ENCODE measurements at regions not wholly inside any gene's neighbourhood (a gene's known extent, or its start where the extent isn't known, plus 50 kb on each side); places are given as distances from the start of the nearest gene placed in this dataset.

DNA sequence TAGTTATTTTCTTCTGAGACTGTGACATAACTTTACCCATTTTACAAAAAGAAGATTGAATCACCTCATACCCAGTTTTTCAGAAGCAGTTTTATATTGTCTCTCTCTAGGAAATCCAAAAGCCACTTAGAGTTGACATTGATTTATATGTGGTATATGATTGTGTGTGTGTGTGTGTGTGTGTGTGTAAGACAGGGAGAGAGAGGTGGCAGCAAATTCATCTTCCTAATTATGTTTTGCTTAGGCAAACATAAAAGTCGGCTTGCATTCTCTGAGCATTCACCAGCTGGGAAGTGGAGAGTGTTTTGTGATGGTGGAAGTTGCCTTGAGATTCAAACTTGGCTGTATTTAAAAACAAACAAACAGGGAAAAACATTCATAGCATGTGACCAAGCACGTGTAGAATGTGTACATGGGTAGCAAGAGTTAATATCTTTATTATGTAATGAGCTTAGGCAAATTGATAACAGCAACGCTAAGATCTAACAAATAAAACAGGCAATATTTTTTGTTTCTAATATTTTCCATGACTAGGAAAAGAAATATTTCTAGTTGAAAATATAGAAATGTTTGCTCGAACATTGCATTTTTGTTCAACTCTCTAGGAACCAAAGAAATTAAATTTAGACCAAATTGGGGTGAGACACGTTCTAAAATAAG is 64.4 kb upstream of the IGF1R start:
- Mint-ChIP-seq H3K36me3 (no peaks in the 10 kb centered on the region), H3K4me3 (no peak overlapping the region), H3K27me3 (ENCODE audit: low read depth in 3 of 3) (peaks cover 9 to 12% (median 11%) of the 10 kb centered on the region in 3 donors), H3K27ac (no peak overlapping the region), H3K4me1 (no peaks in the 10 kb centered on the region), H3K9me3 (no peaks in the 10 kb centered on the region)
- no peak for DNase-seq

DNA sequence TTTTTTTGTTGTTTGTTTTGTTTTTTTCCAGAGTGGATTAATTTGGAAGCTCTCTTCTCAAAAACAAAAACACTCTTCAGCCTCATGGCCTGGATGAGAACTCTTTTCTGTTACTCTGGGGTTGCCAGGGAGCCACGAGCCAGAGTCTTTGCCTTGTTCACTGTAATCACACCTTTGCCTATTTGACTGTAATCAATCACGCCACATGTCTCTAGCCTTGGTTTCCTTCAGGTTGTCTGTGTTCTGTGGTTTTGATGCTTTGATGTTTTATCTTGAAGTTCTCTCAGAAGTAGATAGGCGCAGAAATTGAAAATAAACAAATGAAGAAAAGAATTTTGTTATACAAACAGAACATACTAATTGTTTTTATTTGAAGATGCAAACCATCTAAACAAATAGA is 62.3 kb upstream of the IGF1R start:
- Mint-ChIP-seq H3K9me3 (no peaks in the 10 kb centered on the region), H3K4me3 (no peak overlapping the region), H3K27me3 (ENCODE audit: low read depth in 3 of 3) (peaks cover 7 to 19% (median 14%) of the 10 kb centered on the region in 3 donors), H3K4me1 (no peaks in the 10 kb centered on the region), H3K27ac (no peak overlapping the region), H3K36me3 (no peaks in the 10 kb centered on the region)
- no peak for DNase-seq

DNA sequence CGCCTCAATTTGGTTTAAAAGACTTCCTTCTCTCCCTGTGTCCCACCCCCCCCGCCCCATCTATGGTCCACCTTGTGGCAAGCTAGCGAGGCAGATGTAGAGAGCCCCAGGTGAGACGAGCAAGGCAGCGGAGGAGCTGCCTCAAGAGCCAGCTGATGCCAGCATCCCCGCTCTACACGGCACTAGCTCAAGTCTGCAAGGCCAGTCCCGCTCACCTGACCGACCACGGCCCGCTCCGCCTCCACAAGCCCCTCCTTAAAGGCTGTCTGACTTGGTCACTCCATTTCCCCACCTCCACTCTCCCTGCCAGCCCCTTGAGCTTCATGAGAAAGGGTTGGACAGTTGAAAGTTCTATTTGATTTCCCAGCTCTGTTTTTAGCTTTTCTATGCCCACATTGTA is 56.2 kb upstream of the IGF1R start:
- DNase-seq: no peak
- no peak overlapping the region for H3K4me3 Mint-ChIP-seq
- H3K36me3 Mint-ChIP-seq: no peaks in the 10 kb centered on the region
- H3K4me1 Mint-ChIP-seq: no peaks in the 10 kb centered on the region
- H3K27me3 Mint-ChIP-seq (ENCODE audit: low read depth in 3 of 3): peaks cover 5 to 12% (median 8%) of the 10 kb centered on the region in 3 donors
- H3K9me3 Mint-ChIP-seq: no peaks in the 10 kb centered on the region
- H3K27ac Mint-ChIP-seq: no peak overlapping the region

DNA sequence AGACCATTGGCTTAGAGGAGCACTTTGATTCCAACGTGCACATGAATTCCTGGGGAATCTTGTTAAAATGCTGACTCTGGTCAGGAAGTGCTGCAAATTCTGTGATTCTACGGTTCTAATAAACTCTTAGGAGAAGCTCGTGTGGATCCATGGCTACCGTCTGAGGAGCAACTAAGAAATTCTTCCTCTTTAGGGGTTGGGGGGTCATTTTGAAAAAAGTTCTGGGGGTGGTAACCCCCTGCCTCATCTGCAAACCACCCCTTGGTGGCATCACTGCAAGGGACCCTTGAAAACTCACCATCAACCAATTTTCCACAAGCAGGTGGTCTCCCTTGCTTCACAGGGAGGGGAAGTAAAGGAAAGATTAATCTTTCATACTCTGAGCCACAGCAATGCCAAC is 52.2 kb upstream of the IGF1R start:
- DNase-seq: no peak
- Mint-ChIP-seq H3K9me3 (no peaks in the 10 kb centered on the region), H3K4me3 (no peak overlapping the region), H3K27me3 (ENCODE audit: low read depth in 3 of 3) (peaks cover 3 to 6% (median 3%) of the 10 kb centered on the region in 3 donors), H3K36me3 (no peaks in the 10 kb centered on the region), H3K27ac (no peak overlapping the region), H3K4me1 (peaks cover 10 to 15% of the 10 kb centered on the region in 2 donors)

- H3K4me3 Mint-ChIP-seq: no peak overlapping the region
- no peaks in the 10 kb centered on the region for H3K9me3 Mint-ChIP-seq
- no peaks in the 10 kb centered on the region for H3K36me3 Mint-ChIP-seq
- DNase-seq: no peak
- peaks cover 10 to 15% of the 10 kb centered on the region in 2 donors for H3K4me1 Mint-ChIP-seq
- no peak overlapping the region for H3K27ac Mint-ChIP-seq
- H3K27me3 Mint-ChIP-seq (ENCODE audit: low read depth in 3 of 3): peaks cover 2 to 3% (median 3%) of the 10 kb centered on the region in 3 donors
These were observed 51.4 kb upstream of the IGF1R start for GRCh38 chr15:98596885-98597392.

DNA sequence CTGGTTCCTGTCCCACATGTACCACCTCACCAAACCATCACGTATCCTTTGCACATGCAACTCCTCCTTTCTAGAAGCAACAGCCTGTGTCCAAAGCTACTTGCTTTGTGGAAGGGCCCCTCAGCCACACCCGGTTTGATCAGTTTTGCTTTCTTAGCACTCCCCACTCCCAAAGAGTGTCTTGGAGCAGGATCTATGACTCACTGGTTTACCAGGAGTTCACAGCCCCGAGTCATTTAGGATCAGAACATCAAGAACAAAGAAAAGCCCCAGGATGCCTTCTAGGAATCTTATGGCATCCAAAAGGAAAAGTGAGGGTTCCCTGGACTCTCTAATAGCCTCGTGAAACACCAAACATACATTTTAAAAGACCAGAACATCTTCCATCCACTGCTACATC is 50.7 kb upstream of the IGF1R start:
- H3K36me3 Mint-ChIP-seq: no peaks in the 10 kb centered on the region
- peaks cover 0 to 2% (median 0%) of the 10 kb centered on the region in 3 donors for H3K27me3 Mint-ChIP-seq (ENCODE audit: low read depth in 3 of 3)
- H3K27ac Mint-ChIP-seq: no peak overlapping the region
- DNase-seq: no peak
- no peak overlapping the region for H3K4me3 Mint-ChIP-seq
- H3K4me1 Mint-ChIP-seq: peaks cover 10 to 15% of the 10 kb centered on the region in 2 donors
- H3K9me3 Mint-ChIP-seq: no peaks in the 10 kb centered on the region

Data from immature natural killer cell (primary cell).